Islet of Langerhans (tissue), 1 donor: ENCODE measurements at regions not wholly inside any gene's neighbourhood (a gene's known extent, or its start where the extent isn't known, plus 50 kb on each side); places are given as distances from the start of the nearest gene placed in this dataset.

Experiments used
- FAIRE-seq: peaks from one replicate; lab custom pipeline; 2011; peaks lifted over from hg19 to GRCh38; lab: Jason Lieb, UNC

DNA sequence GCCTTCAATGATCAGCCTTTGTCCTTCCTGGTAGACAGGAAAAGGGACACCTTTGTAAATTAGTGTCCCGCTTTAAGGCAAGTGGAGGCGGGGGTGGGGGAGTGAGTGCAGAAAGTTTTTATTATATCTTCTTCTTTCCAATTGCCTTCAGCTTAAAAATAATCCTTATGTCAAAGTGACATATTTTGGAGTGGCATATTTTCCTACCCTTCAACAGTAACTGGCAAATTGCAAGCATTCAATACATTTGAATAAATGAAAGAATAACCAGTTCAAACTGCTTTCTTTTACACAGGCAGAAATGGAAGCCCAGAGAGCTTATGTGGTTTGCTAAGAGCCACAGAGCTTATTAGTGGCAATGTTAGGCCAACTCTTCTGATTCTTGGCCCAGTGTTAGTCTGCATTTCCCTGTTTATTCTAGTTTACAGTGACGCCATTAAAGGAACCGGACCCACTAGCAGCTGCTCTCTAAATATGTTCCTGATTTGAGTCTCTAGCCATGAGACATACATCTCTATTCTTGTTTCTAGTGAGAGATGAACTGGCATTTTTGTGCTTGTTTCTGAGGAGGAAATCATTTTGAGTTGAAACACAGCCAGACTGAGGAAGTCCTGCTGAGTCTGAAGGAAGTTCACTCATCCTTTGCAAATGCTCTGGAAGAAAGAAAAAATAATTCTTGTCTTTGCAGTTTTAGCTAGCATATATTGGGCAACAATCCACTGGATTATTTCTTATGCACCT, 468.7 kb downstream of the NOVA1 start:
- FAIRE-seq = no peak

DNA sequence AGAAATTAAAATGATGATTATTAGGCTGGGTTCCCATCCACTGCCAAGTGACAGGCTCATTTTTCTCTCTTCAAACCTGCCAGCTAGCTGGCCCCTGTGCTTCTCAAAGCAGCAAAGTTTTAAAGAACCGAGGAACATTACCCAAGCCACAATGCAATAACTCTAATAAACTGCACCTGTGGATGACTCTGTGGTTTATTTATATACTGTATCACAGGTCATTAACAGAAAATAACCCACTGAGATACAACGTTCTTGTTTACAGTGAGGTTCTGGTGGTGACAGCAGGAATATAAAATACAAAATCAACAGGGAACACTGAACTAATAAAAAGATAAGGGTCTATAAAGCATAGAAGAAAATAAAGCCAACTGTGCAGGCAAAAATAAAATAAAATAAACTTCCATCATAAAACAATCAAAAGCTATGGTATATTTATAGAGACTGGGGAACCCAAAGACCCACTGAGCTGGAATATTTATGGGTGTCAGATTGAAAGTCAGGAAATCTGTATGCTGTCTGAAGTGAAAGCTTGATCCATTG, 472.9 kb downstream of the NOVA1 start:
- FAIRE-seq = no peak

DNA sequence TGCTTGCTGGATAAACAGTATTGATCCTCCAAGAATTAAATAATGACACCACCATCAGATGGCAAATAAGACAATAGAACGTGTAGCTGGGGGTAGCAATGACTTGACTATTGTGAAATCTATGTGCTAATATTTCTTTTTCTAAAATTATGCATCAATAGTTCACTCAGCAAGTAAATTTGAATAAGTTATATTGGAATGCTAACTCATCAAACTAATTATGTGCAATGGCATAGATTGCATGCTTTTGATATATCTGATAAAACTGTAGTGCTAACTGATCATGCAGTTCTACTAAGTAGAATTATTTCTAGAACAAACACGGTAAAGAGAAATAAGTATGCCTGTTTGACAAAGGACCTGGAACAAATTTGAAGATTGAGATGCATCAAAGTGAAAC, 474.4 kb downstream of the NOVA1 start:
- FAIRE-seq = no peak

DNA sequence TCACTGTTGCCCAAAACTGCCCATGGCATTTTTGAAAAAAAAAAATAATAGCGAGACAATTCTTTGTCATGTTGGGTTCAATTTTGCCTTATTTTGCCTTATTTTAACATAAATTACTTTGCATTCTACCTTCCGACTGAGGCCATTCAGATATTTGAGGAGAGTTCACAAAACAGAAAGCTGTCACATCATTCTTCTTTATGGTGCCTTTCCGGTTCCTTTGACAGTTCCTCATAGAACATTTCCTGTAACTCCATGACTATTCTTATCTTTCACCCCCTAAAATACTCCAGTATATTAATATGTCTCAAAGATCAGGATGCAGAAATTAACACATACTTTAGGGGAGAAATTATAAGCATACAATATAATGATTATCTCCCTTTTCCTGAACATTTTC, 476.7 kb downstream of the NOVA1 start:
- FAIRE-seq = no peak

DNA sequence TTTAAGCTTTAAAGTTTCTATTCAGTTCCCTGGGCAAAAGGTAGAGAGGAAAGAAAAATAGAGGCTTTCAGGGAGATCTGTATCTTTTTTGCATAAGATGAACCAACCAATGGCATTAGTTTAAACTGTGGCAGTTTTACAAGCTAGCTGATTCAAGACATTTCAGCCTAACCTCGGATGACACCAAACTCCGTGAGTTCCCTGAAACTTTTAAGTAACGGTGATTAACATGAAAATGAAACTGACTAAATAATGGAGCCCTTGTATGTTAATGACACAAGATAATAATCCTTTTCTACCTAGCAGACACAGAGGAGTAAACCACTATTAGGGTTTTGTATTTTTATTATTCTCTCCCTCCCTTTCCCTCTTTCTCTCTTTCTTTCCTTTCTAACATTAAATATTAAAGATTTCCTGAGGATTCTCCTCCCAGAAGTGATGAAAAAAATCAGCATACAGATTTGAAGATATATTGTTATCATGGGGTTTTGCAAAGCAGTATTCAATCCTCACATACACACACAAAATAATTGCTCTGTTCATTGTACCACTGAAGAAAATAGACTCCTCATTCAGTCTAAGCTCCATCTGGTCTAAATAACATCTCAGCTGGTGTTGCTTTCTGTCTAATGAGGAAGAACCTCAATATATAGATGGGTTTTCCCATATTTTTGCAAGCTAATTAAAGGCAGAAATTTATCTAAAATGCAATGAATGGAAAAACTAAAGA, 483.8 kb downstream of the NOVA1 start:
- no peak for FAIRE-seq

DNA sequence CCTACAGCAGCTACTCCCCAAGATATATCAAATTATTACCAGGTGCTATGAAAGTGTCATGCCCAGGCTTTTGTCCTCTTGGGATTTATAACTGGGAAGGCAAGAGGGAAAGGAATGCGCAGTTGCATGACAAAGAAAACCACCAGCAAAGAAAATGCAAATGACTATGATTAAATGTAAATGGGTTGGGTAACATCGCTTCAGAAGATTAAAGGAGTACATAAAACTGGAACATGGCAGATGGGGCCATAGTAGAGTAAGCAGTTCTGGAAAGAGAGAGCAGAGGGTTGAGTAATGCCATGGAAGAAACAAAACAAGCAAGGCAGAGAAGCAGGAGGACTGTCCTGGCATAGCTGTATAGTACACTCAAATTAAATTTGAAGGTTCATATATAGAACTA, 493.1 kb downstream of the NOVA1 start:
- FAIRE-seq = no peak

DNA sequence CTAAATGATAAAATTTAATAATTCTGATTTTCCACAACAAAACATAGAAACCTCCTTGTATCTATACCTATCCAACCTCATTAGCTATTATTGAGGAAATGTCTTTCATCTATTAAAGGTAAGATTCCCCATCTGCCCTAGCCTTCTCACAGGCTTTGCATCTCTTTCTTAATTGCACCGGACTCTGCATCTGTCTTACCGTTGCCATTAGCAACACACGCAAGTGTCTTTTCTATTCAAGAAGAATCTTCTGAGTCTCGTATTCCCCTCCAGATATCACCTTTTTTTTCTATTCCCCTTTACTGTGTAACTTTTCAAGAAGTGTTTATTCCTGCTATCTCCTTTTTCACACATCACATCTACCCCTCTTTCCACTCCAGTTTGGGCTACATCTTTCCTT, 500.0 kb downstream of the NOVA1 start:
- FAIRE-seq = no peak

DNA sequence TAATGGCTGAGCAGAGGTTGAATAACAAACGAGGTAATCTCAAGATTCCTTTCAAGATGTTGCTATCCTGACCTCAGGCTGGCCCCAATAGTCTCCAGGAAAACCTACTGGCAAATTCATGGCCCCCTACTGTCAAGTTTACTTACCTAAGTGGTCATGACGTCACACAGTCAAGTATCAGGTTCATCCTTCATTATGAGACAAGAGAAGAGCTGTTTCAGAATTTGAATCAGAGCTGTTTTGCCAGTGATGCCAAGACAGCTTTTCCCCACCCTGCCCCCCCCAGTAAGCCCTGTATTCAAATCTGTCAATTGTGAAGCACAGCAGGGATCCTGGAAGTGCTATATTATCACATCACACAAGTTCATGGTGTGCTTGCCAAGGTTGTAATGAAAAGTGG, 509.6 kb downstream of the NOVA1 start:
- FAIRE-seq = no peak

DNA sequence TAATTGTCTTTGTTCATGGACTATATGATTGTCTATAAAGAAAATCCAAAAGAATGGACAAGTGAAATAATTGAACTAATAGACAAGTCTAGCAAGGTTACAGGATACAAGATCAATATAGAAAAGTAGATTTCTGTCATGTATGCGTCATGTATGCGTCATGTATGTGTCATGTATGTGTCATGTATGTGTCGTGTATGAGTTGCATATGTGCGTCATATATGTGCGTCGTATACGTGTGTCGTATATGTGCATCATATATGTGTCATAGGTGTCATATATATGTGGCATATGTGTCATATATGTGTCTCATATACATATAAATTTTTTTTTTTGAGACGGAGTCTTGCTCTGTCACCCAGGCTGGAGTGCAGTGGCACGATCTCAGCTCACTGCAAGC, 516.8 kb downstream of the NOVA1 start:
- FAIRE-seq = no peak

DNA sequence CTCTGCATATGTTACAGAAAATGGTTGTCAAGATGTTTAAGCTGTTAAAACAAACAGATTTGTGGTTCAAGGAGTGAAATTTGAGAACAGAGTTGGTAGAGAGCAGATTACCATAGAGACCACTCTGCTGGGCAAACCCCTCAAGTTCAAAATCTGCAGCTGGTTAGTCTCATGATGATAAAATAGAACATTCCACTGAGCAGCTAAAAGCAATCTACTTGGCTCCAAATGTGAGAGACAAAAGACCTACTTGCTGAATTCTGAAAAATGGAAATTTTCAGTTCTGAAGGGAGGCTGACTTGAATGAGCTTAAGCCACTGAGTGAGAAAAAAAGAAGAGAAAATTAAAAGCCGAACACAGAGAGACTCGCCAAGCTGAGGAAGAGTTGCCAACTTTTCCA, 519.3 kb downstream of the NOVA1 start:
- no peak for FAIRE-seq

DNA sequence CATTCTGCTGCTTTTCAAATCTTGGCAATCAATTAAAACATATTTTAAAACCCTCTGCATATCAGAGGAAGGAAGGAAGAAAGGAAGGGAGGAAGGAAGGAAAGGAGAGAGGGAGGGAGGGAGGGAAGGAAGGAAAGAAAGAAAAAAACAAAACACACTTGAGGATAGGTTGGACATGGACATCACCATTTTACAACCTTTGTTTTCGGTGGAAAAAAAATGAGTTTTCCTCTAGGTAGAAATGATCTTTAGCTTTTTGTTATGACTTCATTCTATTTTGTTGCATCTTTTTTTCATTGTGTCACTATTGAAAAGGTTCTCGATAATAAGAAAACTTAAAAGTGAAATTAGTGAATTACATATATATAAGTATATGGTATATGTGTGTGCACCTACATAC, 522.9 kb downstream of the NOVA1 start:
- FAIRE-seq = no peak

DNA sequence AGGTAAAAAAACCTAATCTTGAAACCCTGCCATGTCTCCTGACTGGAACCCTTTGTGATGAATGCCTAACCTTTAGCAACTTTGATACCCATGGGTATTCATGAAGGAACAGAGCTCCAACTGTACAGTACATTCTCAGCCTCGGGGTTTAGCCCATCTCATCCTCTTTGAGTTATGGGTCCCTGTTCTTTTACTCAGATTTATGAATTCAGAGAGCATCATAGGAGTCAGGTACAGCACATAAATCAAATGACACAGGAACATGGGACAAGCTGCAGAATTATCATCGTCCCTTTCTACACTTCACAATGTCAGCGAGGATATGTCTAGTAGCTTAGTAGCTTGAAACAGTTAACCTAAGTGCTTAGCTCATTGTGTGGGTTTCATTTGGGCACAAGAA, 527.4 kb downstream of the NOVA1 start:
- FAIRE-seq = no peak

DNA sequence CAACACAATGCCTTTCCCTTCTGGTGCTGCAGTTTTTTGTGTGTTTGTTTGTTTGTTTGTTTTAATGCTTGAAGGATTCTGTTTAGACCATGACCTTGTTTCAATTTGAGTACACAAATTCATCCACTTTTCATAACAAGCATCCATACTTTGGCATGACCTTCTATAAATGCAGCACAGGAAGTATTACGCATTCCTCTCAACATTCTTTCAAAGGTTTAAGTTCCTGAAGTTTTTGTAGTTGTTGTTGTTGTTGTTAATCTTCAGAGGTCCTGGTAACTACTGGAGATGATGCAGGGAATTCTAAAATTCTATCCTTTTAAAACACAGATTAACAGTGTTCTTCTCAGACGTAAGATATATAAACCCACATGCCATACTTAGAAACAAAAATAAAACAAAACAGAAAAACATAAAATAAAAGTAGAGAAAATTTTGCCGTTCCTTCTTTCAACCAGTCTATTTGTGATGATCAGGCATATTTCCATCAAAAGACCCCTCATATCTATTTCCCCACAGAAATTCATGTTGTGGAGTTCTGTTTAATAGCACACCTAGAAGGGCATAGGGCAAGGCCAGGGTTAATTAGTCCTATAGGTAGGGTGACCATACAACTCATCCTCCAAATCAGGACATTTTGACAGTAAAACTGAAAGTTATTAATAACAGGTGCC, 529.9 kb downstream of the NOVA1 start:
- FAIRE-seq = no peak

DNA sequence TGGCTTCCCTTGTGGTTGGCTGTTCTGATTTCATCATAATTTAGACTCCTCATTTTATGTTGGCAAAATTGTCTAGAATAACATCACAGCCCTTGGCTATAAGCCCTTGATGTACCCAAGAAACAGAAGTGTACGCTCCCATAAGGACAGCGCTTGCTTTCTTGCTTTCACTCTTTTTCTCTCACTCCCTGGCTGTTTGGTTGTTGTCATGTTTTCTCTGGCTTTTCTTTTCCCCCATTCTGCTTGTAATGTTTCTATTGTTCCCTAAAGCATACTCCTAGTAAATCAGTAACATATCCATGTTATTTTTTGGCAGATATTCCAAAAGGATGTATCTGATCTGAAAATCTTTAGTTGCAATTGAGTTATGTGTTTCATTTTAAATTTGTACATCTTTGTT, 530.5 kb downstream of the NOVA1 start:
- FAIRE-seq = no peak

DNA sequence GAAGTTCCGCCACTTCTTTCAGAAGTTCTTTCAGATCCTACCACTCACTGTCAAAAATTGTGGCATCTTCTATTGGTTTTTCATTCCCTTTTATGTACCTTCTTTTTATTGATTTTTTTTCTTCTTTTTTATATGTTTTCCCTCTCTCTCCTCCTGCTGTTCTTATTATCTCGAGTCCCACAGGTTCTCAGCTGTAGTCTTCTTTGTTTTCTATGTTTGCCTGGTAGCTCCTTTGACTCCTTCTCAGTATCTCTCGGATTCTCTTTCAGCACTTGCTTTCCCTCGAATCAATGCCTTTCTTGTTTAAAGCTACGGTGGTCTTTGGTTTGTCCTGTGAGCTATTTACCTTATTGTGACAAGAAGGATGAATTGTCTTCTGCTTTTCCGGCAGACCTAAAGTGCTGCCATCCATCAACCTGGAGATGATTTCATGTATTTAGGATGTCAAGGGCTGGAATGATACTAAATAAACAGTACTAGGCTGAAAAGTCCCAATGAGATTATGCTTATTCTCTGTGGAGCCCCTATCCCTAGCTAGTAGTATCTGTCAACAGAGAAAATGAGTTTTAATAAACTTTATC, 541.7 kb downstream of the NOVA1 start:
- no peak for FAIRE-seq

DNA sequence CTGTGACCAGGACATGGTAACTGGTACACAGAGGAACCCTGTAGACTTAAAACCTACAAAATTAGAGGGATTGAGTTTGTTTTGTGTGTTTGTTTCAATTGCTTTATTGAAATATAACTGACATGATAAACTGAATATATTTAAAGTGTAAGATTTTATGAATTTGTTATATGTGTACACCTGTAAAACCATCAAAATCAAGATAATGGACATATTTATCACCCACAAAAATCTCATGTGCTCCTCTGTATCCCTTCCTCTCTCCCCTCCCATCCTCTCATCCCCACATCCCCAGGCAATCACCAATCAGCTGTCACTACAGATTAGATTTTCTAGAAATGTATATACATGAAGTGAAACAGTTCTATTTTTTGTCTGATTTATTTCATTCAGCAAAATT, 565.5 kb downstream of the NOVA1 start:
- no peak for FAIRE-seq

DNA sequence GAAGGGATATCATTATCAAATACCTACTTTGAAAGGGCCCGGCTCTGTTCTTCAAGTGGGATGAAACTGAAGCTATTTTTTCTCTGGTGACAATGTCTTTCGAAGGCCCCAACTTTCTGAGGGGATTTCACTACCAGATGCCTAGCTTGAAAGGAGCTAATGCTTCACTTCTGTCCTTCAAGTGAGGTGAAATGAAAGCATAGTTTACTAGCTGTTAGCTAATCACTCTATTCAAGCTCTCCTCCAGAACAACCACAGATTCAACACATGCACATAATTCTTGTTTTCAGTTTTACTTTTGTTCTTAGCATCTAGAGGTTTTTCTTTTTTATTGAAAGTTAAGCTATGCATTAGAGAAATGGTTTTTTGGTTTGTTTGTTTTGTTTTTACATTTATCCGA, 571.4 kb downstream of the NOVA1 start:
- FAIRE-seq = no peak

DNA sequence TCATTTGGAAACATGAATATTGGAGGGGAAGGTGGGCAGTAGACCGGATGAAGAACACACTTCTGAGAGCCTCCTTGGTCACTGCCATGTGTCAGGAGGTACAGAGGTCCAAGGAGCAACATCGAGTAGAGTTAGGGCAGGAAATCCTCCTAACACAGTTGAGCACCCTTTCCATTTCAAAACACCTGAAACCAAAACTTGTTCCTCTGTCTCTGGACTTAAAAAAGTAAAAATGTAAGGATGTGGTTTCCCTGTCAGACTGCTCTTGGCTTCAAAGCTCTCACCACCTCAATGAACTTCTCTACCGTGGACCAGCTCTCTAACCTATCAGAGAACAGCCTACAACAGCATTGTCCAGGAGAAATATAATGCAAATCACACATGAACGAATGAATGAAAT, 573.9 kb downstream of the NOVA1 start:
- no peak for FAIRE-seq

DNA sequence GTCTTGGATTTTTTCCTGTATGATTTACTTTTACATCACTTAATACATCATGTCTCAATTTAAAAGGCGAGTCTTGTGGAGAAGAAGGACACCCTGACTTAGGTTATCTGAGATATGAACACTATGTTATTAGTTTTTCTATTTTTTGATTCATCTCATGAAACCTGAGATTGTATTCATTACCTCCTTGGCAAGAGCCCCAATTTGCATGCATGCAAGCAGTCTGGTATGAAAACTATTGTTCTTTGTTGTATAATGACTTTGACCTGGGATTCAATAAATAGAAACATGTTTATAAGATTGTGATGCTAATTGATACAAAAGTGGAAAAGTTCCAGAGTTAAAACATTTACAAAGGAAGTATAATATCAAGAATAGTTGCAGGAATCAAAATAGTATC, 576.1 kb downstream of the NOVA1 start:
- FAIRE-seq = no peak

DNA sequence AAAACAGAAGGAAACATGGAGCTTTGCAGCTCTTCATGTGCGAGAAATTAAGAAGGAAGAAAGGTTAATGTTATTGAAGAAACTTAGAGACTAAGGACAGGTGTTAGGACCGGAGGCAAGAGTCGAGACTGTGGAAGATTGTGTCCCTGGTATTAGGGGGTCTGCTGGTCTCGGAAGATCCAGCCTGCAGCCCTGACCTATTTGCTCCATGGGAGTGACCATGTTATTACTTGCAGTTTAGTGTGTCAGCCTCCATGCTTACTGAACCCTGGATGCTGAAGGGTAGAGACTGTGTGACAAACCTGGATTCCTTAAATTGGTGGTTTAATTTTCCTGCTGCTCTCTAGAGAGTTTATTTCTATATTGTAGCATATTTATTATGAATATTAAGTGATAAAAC, 580.6 kb downstream of the NOVA1 start:
- no peak for FAIRE-seq

DNA sequence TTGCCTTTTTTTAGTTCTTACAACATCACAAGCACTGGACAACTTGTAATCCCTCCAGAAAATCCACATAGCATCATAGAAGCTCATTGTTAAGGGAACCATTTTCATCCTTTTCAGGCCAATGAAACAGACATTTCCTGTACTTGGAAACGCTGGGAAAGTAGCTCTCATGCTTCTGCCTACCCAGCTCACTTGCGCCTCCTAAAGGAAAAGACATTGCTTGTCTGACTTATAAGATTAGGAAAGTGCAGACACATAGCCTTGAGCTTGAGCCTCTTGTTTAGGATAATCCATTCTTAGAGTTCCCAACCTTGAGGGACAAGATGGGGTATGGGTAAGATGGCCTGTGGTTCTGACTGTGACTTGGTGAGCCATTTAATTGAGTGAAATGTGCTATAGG, 589.5 kb downstream of the NOVA1 start:
- no peak for FAIRE-seq

DNA sequence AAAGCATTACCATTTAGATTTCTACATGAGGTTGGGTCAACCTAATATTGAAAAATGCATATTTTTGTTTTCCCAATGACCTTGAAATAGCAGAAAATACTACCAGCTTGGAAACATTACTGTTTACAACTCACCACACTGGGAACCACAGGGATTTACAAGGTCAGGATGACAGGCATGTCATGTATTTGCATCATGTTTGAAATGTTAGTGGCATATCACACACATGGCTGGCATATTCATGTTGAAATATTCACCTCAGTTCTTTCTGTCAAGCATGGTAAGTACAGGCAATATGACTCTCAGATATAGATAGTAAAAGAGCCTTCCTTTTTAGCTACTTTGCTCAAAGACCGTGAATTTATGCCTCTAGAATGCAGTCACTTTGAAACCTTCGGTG, 593.5 kb downstream of the NOVA1 start:
- no peak for FAIRE-seq

DNA sequence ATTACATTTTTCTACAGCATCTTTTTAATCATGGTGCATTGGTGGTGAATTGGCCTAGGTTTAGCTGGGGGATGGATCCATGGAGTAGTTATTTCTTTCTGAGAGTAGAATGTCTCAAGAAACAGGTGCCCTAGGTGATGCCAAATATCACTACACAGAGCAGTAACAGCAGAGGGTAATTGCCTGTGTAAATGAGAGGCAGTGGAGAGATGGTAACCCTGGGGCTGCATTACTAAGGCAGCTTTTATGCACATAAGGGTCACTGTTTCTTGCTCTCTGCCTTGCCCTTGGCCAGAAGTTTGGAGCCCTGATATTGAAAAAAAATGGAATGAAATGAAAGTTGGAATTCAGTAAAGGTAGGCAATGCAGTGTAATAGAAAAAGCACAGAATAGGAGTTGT, 604.0 kb downstream of the NOVA1 start:
- FAIRE-seq = no peak
